IMR-90 (cell line): ENCODE measurements at regions not wholly inside any gene's neighbourhood (a gene's known extent, or its start where the extent isn't known, plus 50 kb on each side); places are given as distances from the start of the nearest gene placed in this dataset.

ENCODE experiments used
- ATAC-seq: fragments of 200-7000 bp; cut with Tn5 transposase; 2 replicates; pipeline ENCODE4 v1.9.1; 2020; ENCODE audit warnings: low read depth, mild to moderate bottlenecking, moderate library complexity
- BruUV-seq: library from RNA; stranded (reverse); fragments of 400-500 nt; replicated peaks from 2 replicates; lab custom pipeline; 2021; lab: Mats Ljungman, UMichigan
- CTCF ChIA-PET: fragments of 300-600 bp; formaldehyde crosslinking; extraction: SDS; loops from one replicate; lab custom pipeline; 2021; ENCODE audit warnings: antibody characterized with exemption; lab: Yijun Ruan, JAX
- POLR2A ChIA-PET: fragments of 300-600 bp; sonication (Branson Sonifier 250); formaldehyde crosslinking; loops from one replicate; lab custom pipeline; 2022; ENCODE audit warnings: antibody characterized with exemption; ENCODE audit not compliant: unreplicated experiment; lab: Charles Lee
- DNase-seq: peaks from one replicate; pipeline ENCODE4 v3.0.0; 2013
- H2AFZ ChIP-seq: replicated peaks from 2 replicates; pipeline ENCODE3; 2013; ENCODE audit warnings: low read length, mild to moderate bottlenecking; ENCODE audit not compliant: poor library complexity
- H2AK5ac ChIP-seq: 2 replicates; pipeline ENCODE4 v1.6.1; 2013; ENCODE audit warnings: low read depth, low read length, inconsistent platforms
- H2AK9ac ChIP-seq: replicated peaks from 2 replicates; pipeline ENCODE3; 2013; ENCODE audit warnings: mild to moderate bottlenecking, low read depth, low read length, moderate library complexity; ENCODE audit not compliant: poor library complexity
- H2BK120ac ChIP-seq: 2 replicates; pipeline ENCODE4 v1.6.1; 2013; ENCODE audit warnings: low read depth, low read length, inconsistent platforms
- H2BK15ac ChIP-seq: 3 replicates; pipeline ENCODE4 v1.6.1; 2013; ENCODE audit warnings: low read depth, low read length, inconsistent platforms
- H2BK20ac ChIP-seq: 2 replicates; pipeline ENCODE4 v1.6.1; 2013; ENCODE audit warnings: low read depth, mild to moderate bottlenecking, inconsistent platforms, low read length, moderate library complexity
- H2BK5ac ChIP-seq: 2 replicates; pipeline ENCODE4 v1.6.1; 2013; ENCODE audit warnings: mild to moderate bottlenecking, low read depth, low read length, inconsistent platforms; ENCODE audit not compliant: poor library complexity, severe bottlenecking
- H3K14ac ChIP-seq: replicated peaks from 2 replicates; pipeline ENCODE4 v1.6.1; 2013; ENCODE audit warnings: low read depth, low read length, inconsistent platforms
- H3K18ac ChIP-seq: 2 replicates; pipeline ENCODE4 v1.6.1; 2013; ENCODE audit warnings: low read depth, low read length, control low read depth
- H3K23ac ChIP-seq: 2 replicates; pipeline ENCODE4 v1.6.1; 2013; ENCODE audit warnings: low read depth, low read length, inconsistent platforms
- H3K27ac ChIP-seq: 2 replicates; pipeline ENCODE4 v1.5.1; 2013; ENCODE audit warnings: mild to moderate bottlenecking, control low read depth, low read length; ENCODE audit not compliant: insufficient read depth
- H3K27me3 ChIP-seq: 2 replicates; pipeline ENCODE4 v1.6.1; 2013; ENCODE audit warnings: low read length; ENCODE audit not compliant: control insufficient read depth, insufficient read depth
- H3K36me3 ChIP-seq: 2 replicates; pipeline ENCODE4 v1.6.1; 2013; ENCODE audit warnings: low read length, mixed read lengths; ENCODE audit not compliant: control insufficient read depth, insufficient read depth
- H3K4ac ChIP-seq: 2 replicates; pipeline ENCODE4 v1.6.1; 2013; ENCODE audit warnings: low read depth, low read length, inconsistent platforms
- H3K4me1 ChIP-seq: 2 replicates; pipeline ENCODE4 v1.6.1; 2013; ENCODE audit warnings: low read length, mixed read lengths; ENCODE audit not compliant: control insufficient read depth, insufficient read depth
- H3K4me2 ChIP-seq: 2 replicates; pipeline ENCODE4 v1.6.1; 2013; ENCODE audit warnings: low read depth, mild to moderate bottlenecking, control low read depth, low read length, moderate library complexity
- H3K4me3 ChIP-seq: 2 replicates; pipeline ENCODE4 v1.5.1; 2013; ENCODE audit warnings: low read depth, mild to moderate bottlenecking, control low read depth, low read length, moderate library complexity; ENCODE audit not compliant: insufficient read depth
- H3K56ac ChIP-seq: 2 replicates; pipeline ENCODE4 v1.6.1; 2013; ENCODE audit warnings: low read length, inconsistent platforms; ENCODE audit not compliant: insufficient read depth; ENCODE audit errors: extremely low read depth
- H3K79me1 ChIP-seq, 2 experiments: 2 replicates each; pipeline ENCODE4 v1.6.1; 2013; ENCODE audit warnings: low read length in 2 of 2, inconsistent platforms in 1 of 2, low read depth in 1 of 2
- H3K9ac ChIP-seq: 2 replicates; pipeline ENCODE4 v1.6.1; 2013; ENCODE audit warnings: low read depth, low read length, control low read depth
- H3K9me1 ChIP-seq: 2 replicates; pipeline ENCODE4 v1.6.1; 2013; ENCODE audit warnings: low read length, inconsistent platforms; ENCODE audit not compliant: insufficient read depth
- H3K9me3 ChIP-seq: 2 replicates; pipeline ENCODE4 v1.6.1; 2013; ENCODE audit warnings: low read length; ENCODE audit not compliant: control insufficient read depth, insufficient read depth
- H4K20me1 ChIP-seq: 2 replicates; pipeline ENCODE4 v1.6.1; 2013; ENCODE audit warnings: low read length, inconsistent platforms; ENCODE audit not compliant: insufficient read depth
- H4K5ac ChIP-seq: 2 replicates; pipeline ENCODE4 v1.6.1; 2013; ENCODE audit warnings: mild to moderate bottlenecking, low read depth, low read length, control low read depth
- H4K8ac ChIP-seq, 2 experiments: 2 replicates each; pipeline ENCODE4 v1.6.1; 2013; ENCODE audit warnings: low read depth in 2 of 2, low read length in 2 of 2, control low read depth in 1 of 2, inconsistent platforms in 1 of 2
- H4K91ac ChIP-seq: 2 replicates; pipeline ENCODE4 v1.6.1; 2013; ENCODE audit warnings: low read depth, low read length, inconsistent platforms; ENCODE audit not compliant: insufficient read depth
- CTCF ChIP-seq: conservative IDR thresholded peaks from 2 replicates; pipeline ENCODE4 v1.5.1; 2012; ENCODE audit warnings: mild to moderate bottlenecking, low read depth, low read length, improper control_type of control experiment
- MAFK ChIP-seq: IDR thresholded peaks from 2 replicates; pipeline ENCODE4 v1.6.1; 2012; ENCODE audit warnings: low read depth, low read length, improper control_type of control experiment
- WGBS, 2 experiments: methylation state at CpG; one replicate each; pipeline versions ENCODE4 v1.1.5 to v1.1.7; 2013; ENCODE audit warnings: missing lambda C conversion rate in 2 of 2; ENCODE audit not compliant: insufficient read length in 1 of 2; ENCODE audit errors: extremely low coverage in 2 of 2; 5-methylcytosine and 5-hydroxymethylcytosine counted together
- dilution Hi-C: fragments of 300-500 bp; cut with HindIII; formaldehyde crosslinking; loops from one replicate; pipeline ENCODE4 v1.14.3; 2018; ENCODE audit warnings: low sequenced_read_pairs; ENCODE audit not compliant: unreplicated experiment
- in situ Hi-C: fragments of 300-500 bp; cut with MboI; formaldehyde crosslinking; loops from 3 replicates; pipeline ENCODE4 v1.14.3; 2019; ENCODE audit warnings: low sequenced_read_pairs, inconsistent platforms, mixed read lengths
- intact Hi-C: fragments of 100-400 bp; cut with micrococcal nuclease; formaldehyde crosslinking; loops from 2 replicates; pipeline ENCODE4 v1.10.0; 2022

- Histone ChIP-seq H3K27me3 (no peaks in the 10 kb centered on the region), H2BK15ac (no peak overlapping the region), H4K20me1 (no peaks in the 10 kb centered on the region), H3K56ac (no peak overlapping the region), H3K27ac (no peak overlapping the region), H2AFZ (no peak overlapping the region), H2BK120ac (no peak overlapping the region), H4K91ac (no peak overlapping the region), H2BK20ac (no peak overlapping the region), H3K4me1 (no peaks in the 10 kb centered on the region), H3K18ac (no peak overlapping the region), H3K4ac (no peak overlapping the region), H2AK5ac (no peak overlapping the region), H3K23ac (no peak overlapping the region), H3K79me1 (no peaks in the 10 kb centered on the region), H4K8ac (no peak overlapping the region), H3K4me2 (no peak overlapping the region), H3K9me3 (peaks cover 7% of the 10 kb centered on the region; the same call in 1 of the 2 replicates), H3K36me3 (no peaks in the 10 kb centered on the region), H4K5ac (no peak overlapping the region), H2BK5ac (no peak overlapping the region), H3K14ac (no peak overlapping the region), H3K9me1 (no peaks in the 10 kb centered on the region), H2AK9ac (no peak overlapping the region), H3K4me3 (no peak overlapping the region), H3K9ac (no peak overlapping the region)
- ATAC-seq (no peak), DNase-seq (no peak)
- in situ Hi-C loops (no loop called here), intact Hi-C loops (no loop called here), dilution Hi-C loops (no loop called here)
- ChIA-PET POLR2A (no interaction called here), CTCF (no interaction called here)
- no TSS peak for BruUV-seq
- TF ChIP-seq MAFK (peak; percentile 57; the same call in 1 of the 2 replicates), CTCF (no peak)
- WGBS, 2 experiments = no CpG with 5 or more reads among the region's 2 CpGs
Observed at GRCh38 chr2:49801898-49802450, 647.7 kb upstream of the FSHR start.
